Stimulated activated CD8-positive, alpha-beta memory T cell treated with anti-CD3 and anti-CD28 coated beads, Interleukin-7, amount 100 ng/mL, for 48 hours (primary cell): ENCODE measurements at regions not wholly inside any gene's neighbourhood (a gene's known extent, or its start where the extent isn't known, plus 50 kb on each side); places are given as distances from the start of the nearest gene placed in this dataset.

Experiments used
- DNase-seq, 2 donors: peaks; one replicate each; pipeline ENCODE4 v3.0.0-alpha.2; 2020; ENCODE audit warnings: low read depth in 1 of 2; ENCODE audit errors: extremely low read depth in 1 of 2

GRCh38 chr12:125353871-125354270 lies 288.6 kb downstream of the AACS start:
- no peak for DNase-seq

DNA sequence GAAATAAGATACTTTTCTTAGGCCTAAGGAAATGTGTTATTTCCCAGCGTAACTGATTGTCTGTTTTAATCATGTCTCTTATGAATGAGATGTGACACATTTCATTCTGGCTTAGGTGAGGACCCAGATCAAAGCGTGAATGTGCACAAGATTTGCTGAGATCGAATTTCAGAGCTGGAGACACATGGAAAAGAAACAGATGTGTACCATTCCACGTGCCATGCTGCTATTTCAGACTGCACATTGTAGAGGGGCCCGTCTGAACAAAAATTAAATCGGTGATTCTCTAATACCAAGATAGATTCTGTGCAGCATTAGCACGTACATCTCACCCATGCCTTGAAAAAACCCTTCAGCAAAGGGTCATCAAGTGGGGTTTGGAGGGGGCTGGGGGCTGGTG lies 290.4 kb downstream of the AACS start:
- no peak for DNase-seq

- DNase-seq: no peak
Measured at GRCh38 chr12:125356111-125356510, 290.9 kb downstream of the AACS start.

DNA sequence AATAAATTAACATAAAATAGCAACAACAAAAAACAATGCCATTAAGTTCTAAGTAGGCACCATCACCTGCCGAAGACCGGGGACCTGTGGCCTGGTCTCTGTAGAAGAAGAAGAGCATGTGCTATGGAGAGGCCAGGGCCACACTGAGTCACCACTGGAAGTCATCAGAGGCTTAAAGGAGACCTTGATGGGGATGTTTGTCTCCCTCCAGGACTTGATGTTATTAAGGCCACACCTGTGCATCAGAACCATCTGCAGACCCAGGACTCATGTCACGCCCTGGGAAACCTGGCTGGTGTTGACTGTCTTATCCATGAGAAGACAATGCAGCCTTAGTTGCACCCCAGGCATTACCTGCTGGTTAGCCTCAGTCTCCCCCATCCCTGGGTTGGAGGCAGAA lies 292.3 kb downstream of the AACS start:
- no peak for DNase-seq

GRCh38 chr12:125360540-125360939 lies 295.3 kb downstream of the AACS start:
- no peak for DNase-seq

GRCh38 chr12:125371033-125371432 lies 305.8 kb downstream of the AACS start:
- no peak for DNase-seq

DNA sequence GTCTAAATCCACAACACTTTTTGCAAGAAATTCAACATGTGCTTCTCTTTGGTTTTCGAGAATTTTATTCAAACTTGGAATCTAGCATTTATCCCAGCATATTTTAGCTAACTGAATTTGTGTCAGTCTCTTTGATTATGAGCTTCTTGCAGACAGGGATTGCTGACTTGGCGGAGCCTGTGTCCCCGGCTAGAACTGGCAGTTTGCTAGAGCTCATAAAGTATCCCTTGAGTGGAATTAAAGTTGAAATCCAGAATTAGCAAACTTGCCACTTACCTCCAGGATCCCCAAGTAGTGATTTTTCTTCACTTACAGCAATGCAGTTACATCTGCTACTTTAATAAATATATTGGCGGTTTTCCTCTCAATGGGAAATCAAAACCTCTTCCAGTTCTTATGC lies 306.9 kb downstream of the AACS start:
- no peak for DNase-seq

- no peak for DNase-seq
Measured at GRCh38 chr12:125373375-125373774, 308.1 kb downstream of the AACS start.

DNA sequence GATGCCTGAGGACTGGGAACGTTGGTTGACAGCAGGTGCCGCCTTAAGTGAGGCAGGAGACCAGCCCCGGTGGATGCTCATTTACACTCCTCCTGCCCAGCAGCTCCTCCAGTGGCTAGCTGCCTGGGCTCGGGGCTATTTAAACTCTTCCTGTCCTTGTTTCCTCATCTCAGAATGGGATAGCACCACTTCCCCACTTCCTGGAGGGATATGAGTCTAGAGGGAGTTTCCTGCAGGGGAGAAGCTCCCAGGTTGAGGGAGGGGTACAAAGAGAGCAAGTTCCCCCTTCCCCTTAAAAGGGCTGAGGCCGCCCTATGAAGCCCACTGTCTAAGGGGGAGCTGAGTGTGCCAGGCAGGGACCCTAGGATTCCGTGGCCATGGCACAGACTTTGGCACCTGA lies 311.2 kb downstream of the AACS start:
- no peak for DNase-seq

GRCh38 chr12:125377093-125377492 lies 311.9 kb downstream of the AACS start:
- DNase-seq: no peak

DNA sequence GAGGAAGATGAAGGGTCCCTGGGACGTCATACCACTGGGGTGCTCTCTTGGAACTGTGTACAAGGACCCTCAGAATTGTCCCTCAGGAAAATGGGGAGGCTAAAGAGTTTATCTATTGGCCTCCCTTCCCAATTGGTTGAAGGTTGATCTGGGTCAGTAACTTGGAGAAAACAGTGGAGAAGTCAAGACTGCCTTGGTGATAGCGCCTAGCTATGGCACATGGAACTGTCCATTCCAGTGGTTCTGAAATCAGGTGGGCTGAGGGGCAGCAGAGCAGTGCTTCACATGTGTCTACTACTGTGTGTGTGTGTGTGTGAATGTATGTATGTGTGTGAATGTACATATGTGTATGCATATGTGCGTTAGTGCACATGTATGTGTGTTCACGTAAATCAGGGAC lies 316.1 kb downstream of the AACS start:
- no peak for DNase-seq

- no peak for DNase-seq
Measured at GRCh38 chr12:125382926-125383325, 317.7 kb downstream of the AACS start.

GRCh38 chr12:125386652-125387051 lies 321.4 kb downstream of the AACS start:
- DNase-seq: no peak

DNA sequence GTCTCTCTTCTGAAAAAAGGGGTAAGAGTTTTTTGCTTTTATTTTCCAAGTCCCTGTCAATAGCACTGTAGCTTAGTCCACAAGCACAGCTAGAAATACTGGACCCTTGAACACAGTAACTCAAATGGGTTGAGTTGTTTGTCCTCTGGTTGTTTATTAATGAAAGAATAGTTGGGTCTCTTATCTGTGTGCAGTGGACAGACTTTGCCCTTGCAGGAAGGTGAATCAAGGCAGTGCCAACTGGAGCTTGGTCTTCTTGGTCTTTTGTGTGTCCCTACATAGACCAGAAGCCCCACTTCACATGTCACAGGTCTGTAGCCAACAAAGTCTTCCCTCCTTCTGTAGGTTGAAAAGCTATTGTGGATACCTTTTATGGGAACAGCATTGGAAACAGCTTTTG lies 322.0 kb downstream of the AACS start:
- DNase-seq: no peak

DNA sequence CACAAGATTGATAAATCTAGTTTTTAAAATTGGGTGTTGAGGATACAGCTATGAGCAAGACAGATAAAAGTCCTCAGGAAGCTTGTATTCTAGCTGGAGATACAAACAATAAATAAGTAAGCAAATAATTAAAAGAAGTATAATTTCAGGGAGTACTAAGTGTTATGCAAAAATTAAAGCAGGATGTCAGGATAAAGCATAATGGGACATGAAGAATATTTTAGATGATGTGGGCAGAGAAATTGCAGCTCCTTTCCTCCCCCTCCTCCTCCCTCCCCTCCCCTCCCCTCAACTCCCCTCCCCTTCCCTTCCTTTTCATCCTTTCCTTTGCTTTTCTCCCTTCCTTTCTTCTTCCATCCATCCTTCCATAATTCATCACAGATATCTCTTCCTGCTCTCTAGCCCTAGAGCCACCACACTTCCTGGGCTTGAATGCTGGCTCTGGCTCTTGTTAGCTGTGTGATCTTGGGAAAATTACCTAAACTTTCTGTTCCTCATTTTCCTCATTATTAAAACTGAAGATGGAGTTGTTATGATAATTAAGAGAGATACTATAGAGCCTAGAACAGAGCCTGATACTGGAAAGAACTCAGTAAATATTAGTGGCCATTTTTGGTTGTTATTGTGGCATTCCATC lies 323.9 kb downstream of the AACS start:
- DNase-seq: no peak

DNA sequence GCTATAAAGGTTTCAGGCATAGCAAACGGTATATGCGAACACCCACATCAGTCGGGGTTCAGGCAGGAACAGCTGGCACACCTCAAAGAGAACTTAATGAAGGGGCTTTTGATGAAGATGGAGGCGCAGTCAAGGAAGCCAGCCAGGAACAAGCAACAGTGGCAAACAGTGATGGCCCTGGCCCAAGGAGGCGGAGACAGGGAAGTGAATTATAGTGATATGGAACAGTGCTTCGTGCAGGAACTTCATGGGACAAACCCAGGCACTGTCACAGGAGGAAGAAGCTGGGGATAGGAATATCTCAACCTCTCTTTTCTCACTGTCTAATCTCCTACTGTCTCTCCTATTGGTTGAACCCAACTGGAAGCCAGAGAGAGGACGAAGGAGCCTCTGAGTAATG lies 328.3 kb downstream of the AACS start:
- no peak for DNase-seq

DNA sequence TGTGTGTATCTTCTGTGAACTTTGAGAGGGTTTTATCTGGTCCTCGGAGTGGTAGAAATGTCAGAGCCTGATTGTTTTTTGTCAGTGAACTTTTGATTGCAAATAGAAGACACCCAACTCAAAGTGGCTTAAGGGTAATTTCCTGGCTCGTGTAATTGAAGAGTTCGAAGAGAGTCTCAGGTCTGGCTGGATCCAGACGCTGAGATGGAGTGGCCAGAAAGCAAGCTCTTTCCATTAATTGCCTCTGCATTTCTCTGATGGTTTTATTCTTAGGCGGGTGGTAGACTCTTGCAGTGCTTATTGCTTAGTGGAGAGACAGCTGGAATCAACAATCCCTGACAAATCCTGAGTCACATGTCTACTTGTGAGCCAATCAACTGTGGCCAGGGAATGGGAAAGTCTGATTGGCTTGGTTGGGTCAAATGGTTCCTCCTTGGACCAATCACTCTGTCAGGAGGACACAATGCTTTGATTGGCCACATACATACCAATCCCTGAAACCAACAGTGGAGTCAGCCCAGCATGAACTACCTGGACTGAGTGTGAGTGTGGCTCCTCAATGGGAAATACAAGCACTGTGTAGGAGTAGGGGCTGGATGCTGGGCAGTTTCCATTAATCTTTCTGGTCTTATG lies 330.5 kb downstream of the AACS start:
- no peak for DNase-seq

DNA sequence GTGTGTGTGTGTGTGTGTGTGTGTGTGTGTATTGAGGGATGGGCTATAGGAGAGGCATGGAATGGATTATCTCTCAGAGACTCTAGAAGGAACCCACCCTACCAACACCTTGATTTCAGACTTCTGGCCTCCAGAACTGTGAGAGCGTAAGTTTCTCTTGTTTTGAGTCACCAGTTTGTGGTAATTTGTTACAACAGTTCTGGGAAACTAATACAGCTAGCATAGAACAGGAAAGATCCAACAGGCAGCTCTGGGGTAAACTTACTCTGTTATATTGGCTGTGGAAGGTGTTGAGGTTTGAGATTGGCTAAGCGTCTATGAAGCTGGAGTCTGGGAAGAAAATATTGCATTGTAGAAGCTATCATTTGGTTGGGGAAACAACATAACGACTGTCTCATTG lies 334.3 kb downstream of the AACS start:
- DNase-seq: no peak

- no peak for DNase-seq
Measured at GRCh38 chr12:125402874-125403789, 337.9 kb downstream of the AACS start.

DNA sequence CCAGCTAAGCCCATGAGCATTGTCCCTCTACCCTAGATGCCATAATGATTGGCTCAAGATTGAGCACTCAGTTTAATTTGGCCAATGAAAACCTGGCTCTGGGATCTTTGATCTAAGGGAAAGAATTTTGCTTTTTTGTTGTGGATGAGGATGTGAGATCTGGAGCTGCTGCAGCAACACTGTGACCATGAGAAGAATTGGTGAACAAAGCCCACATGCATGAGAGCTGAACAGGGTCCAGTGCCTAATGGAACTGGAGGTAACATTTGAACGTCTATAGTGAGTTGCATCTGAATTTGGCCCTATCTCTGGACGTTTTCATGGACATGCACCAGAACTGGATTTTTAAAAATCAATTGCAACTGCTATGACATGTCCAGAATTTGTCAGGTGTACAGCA lies 338.6 kb downstream of the AACS start:
- DNase-seq: no peak

DNA sequence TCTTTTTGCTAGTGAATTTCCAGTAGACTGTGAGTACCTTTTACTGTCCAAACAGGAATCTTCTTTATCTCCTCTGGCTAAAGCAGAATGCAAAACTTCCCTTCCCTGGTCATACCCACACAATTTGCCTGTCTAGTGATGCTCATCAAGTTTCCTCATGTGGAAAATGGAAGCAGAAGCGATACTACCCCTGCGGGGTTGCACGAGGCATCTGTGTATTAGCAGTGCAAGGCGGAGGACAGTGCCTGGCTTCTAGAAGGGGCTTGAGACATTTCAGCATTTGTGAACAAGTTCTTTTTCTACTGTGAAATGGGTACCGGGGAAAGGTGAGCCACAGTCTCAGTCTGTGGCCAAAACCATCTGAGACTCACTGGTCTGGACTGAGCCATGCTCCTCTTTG lies 340.9 kb downstream of the AACS start:
- DNase-seq: no peak

GRCh38 chr12:125408718-125409117 lies 343.5 kb downstream of the AACS start:
- DNase-seq: no peak
